ENCODE measurements at regions not wholly inside any gene's neighbourhood (a gene's known extent, or its start where the extent isn't known, plus 50 kb on each side); places are given as distances from the start of the nearest gene placed in this dataset.
A peak's percentile ranks its signal among the peaks of the same experiment; 100 is the strongest.

DNA sequence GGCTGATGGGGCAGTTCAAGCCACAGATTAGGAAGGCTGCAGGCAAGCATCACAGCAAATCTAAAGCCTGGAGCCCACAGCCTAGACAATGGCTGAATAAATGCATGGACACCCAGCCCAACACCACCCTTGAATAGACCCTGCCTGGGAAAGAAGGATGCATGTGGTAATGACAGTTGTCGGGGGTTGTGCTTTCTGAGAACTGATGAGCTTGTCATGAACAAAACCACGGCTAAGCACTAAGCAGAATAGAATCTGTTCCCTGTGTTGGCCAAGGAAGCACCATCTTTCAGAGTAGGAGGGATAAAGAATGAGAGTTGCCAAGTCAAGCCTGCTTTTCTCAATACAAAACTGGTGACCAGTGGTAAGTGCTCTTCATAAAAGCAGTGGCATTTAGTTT is 66.1 kb upstream of the JCAD start:
- Histone ChIP-seq H3K27ac (ENCODE audit: insufficient read depth, low read depth, low read length) (no peak overlapping the region), H3K9ac (replicated peaks; ENCODE audit: extremely low read depth, insufficient read depth, low read length) (no peak overlapping the region), H3K4me1 (ENCODE audit: control insufficient read depth, extremely low read depth, insufficient read depth, low read length) (peaks cover 14% of the 10 kb centered on the region), H3K36me3 (ENCODE audit: control insufficient read depth in 2 of 2, extremely low read depth in 1 of 2, insufficient read depth in 2 of 2, low read length in 2 of 2) (no peaks in the 10 kb centered on the region), H3K4me2 (ENCODE audit: insufficient read depth, low read length) (no peak overlapping the region), H3K79me2 (ENCODE audit: control insufficient read depth, insufficient read depth, low read length) (no peaks in the 10 kb centered on the region), H2AFZ (ENCODE audit: low read depth, low read length) (no peak overlapping the region), H3K4me3 (replicated peaks in 1 of 3; ENCODE audit: insufficient read depth in 1 of 3, low read depth in 1 of 3, low read length in 3 of 3) (no peak overlapping the region), H3K9me1 (replicated peaks; ENCODE audit: control insufficient read depth, extremely low read depth, insufficient read depth, low read length) (no peaks in the 10 kb centered on the region), H3K27me3 (ENCODE audit: control insufficient read depth in 2 of 2, insufficient read depth in 2 of 2, low read length in 2 of 2) (no peaks in the 10 kb centered on the region), H3K9me3 (replicated peaks; ENCODE audit: control insufficient read depth, insufficient read depth, low read length) (no peaks in the 10 kb centered on the region), H4K20me1 (replicated peaks; ENCODE audit: control insufficient read depth, extremely low read depth, insufficient read depth, low read length) (no peaks in the 10 kb centered on the region)
- no TSS peak for BruUV-seq (replicated peaks)
- ChIA-PET CTCF (interaction anchor here (1.2 kb wide), 1 partner anchor 11 kb away, joined by 3 read pairs; no protein-coding TSS in a partner anchor), POLR2A (no interaction called here)
- FAIRE-seq (no peak), DNase-seq (ENCODE audit: low read depth, low spot score) (no peak)
- TF ChIP-seq POLR2AphosphoS5 (IDR thresholded peaks at IDR 0.05; ENCODE audit: insufficient read depth, low read depth, low read length) (no peak), EZH2 (IDR thresholded peaks at IDR 0.05; ENCODE audit: borderline replicate concordance, low read depth, low read length, severe bottlenecking) (no peak)
- intact Hi-C loops (cut with micrococcal nuclease), result loop anchor here (2.0 kb wide), 1 partner anchor 61 kb away; no protein-coding TSS in a partner anchor
- dilution Hi-C loops (cut with MboI; ENCODE audit: extremely low pct_ligation_motif_present, low sequenced_read_pairs), result no loop called here

DNA sequence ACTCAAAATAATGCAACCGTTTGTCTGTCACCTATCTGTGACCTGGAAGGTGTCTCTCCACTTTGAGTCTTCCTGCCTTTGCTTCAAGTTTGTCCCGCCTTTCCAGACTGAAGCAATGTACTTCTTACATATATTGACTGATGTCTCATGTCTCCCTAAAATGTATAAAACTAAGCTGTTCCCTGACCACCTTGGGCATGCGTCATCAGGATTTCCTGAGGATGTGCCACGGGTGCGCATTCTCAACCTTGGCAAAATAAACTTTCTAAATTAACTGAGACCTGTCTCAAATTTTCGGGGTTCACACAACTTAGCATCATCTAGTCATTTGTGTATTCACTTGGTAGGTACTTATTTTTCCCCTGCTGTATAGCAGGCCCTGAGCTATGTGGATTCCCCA is 65.3 kb upstream of the JCAD start:
- Histone ChIP-seq H3K9ac (replicated peaks; ENCODE audit: extremely low read depth, insufficient read depth, low read length) (no peak overlapping the region), H3K27me3 (ENCODE audit: control insufficient read depth in 2 of 2, insufficient read depth in 2 of 2, low read length in 2 of 2) (no peaks in the 10 kb centered on the region), H2AFZ (ENCODE audit: low read depth, low read length) (peak overlapping the region; percentile 14), H3K36me3 (ENCODE audit: control insufficient read depth in 2 of 2, extremely low read depth in 1 of 2, insufficient read depth in 2 of 2, low read length in 2 of 2) (no peaks in the 10 kb centered on the region), H3K27ac (ENCODE audit: insufficient read depth, low read depth, low read length) (peak overlapping the region; percentile 14), H3K9me3 (replicated peaks; ENCODE audit: control insufficient read depth, insufficient read depth, low read length) (no peaks in the 10 kb centered on the region), H3K4me2 (ENCODE audit: insufficient read depth, low read length) (peak overlapping the region; percentile 19), H3K4me1 (ENCODE audit: control insufficient read depth, extremely low read depth, insufficient read depth, low read length) (peaks cover 14% of the 10 kb centered on the region), H3K79me2 (ENCODE audit: control insufficient read depth, insufficient read depth, low read length) (no peaks in the 10 kb centered on the region), H3K4me3 (replicated peaks in 1 of 3; ENCODE audit: insufficient read depth in 1 of 3, low read depth in 1 of 3, low read length in 3 of 3) (no peak overlapping the region), H4K20me1 (replicated peaks; ENCODE audit: control insufficient read depth, extremely low read depth, insufficient read depth, low read length) (no peaks in the 10 kb centered on the region), H3K9me1 (replicated peaks; ENCODE audit: control insufficient read depth, extremely low read depth, insufficient read depth, low read length) (no peaks in the 10 kb centered on the region)
- POLR2A ChIA-PET, result no interaction called here
- dilution Hi-C loops (cut with MboI; ENCODE audit: extremely low pct_ligation_motif_present, low sequenced_read_pairs) (no loop called here), intact Hi-C loops (cut with micrococcal nuclease) (loop anchor here (2.0 kb wide), 1 partner anchor 62 kb away; no protein-coding TSS in a partner anchor)
- peak; percentile 50 for DNase-seq (ENCODE audit: low read depth, low spot score)
- TF ChIP-seq POLR2A (IDR thresholded peaks at IDR 0.05; ENCODE audit: low read depth, low read length) (no peak), POLR2AphosphoS5 (IDR thresholded peaks at IDR 0.05; ENCODE audit: insufficient read depth, low read depth, low read length) (no peak), JUN (IDR thresholded peaks at IDR 0.05; ENCODE audit: borderline replicate concordance, insufficient read depth, insufficient read length, low read depth) (peak; percentile 60), GATA2 (IDR thresholded peaks at IDR 0.05; ENCODE audit: insufficient read depth, insufficient read length, low read depth, low read length) (no peak), FOS (IDR thresholded peaks at IDR 0.05; ENCODE audit: borderline replicate concordance, insufficient read depth, low read length) (peak; percentile 61), EZH2 (IDR thresholded peaks at IDR 0.05; ENCODE audit: borderline replicate concordance, low read depth, low read length, severe bottlenecking) (no peak)
- TF ChIP-seq, protein P1, sequence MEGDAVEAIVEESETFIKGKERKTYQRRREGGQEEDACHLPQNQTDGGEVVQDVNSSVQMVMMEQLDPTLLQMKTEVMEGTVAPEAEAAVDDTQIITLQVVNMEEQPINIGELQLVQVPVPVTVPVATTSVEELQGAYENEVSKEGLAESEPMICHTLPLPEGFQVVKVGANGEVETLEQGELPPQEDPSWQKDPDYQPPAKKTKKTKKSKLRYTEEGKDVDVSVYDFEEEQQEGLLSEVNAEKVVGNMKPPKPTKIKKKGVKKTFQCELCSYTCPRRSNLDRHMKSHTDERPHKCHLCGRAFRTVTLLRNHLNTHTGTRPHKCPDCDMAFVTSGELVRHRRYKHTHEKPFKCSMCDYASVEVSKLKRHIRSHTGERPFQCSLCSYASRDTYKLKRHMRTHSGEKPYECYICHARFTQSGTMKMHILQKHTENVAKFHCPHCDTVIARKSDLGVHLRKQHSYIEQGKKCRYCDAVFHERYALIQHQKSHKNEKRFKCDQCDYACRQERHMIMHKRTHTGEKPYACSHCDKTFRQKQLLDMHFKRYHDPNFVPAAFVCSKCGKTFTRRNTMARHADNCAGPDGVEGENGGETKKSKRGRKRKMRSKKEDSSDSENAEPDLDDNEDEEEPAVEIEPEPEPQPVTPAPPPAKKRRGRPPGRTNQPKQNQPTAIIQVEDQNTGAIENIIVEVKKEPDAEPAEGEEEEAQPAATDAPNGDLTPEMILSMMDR (IDR thresholded peaks at IDR 0.05; ENCODE audit: extremely low read depth in 1 of 2, insufficient read depth in 1 of 2, low read depth in 1 of 2, low read length in 2 of 2), result no peak
- TF ChIP-seq, protein P2, sequence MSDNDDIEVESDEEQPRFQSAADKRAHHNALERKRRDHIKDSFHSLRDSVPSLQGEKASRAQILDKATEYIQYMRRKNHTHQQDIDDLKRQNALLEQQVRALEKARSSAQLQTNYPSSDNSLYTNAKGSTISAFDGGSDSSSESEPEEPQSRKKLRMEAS (IDR thresholded peaks at IDR 0.05; ENCODE audit: insufficient read depth, insufficient read length), result no peak
- BruUV-seq (replicated peaks), result no TSS peak
- CTCF ChIA-PET, result interaction anchor here (1.2 kb wide), 1 partner anchor 10 kb away, joined by 3 read pairs; no protein-coding TSS in a partner anchor
- peak; percentile 75 for FAIRE-seq

Data from endothelial cell of umbilical vein (primary cell).